Memory B cell (primary cell): ENCODE measurements at regions not wholly inside any gene's neighbourhood (a gene's known extent, or its start where the extent isn't known, plus 50 kb on each side); places are given as distances from the start of the nearest gene placed in this dataset.
"Not testable (repeated sequence)": the region's sequence is repeated elsewhere in the genome, so short reads cannot be mapped to it uniquely, and the experiment has no call there.

Source experiments
- ATAC-seq: fragments of 150-1000 bp; cut with Tn5 transposase; 2 replicates; pipeline ENCODE4 v1.10.0; 2021; ENCODE audit warnings: low read depth, mild to moderate bottlenecking, moderate library complexity
- DNase-seq, 2 donors: peaks; one replicate each; pipeline ENCODE4 v3.0.0; 2022; ENCODE audit warnings: low spot score in 2 of 2
- H3K27ac Mint-ChIP-seq: one replicate; pipeline ENCODE4 v1.8.0; 2022; ENCODE audit warnings: mild to moderate bottlenecking, moderate library complexity, mixed read lengths
- H3K27me3 Mint-ChIP-seq: one replicate; pipeline ENCODE4 v1.8.0; 2022; ENCODE audit warnings: mixed read lengths
- H3K36me3 Mint-ChIP-seq: one replicate; pipeline ENCODE4 v1.8.0; 2022; ENCODE audit warnings: mild to moderate bottlenecking, mixed read lengths
- H3K4me1 Mint-ChIP-seq: one replicate; pipeline ENCODE4 v1.8.0; 2022; ENCODE audit warnings: mixed read lengths
- H3K4me3 Mint-ChIP-seq: one replicate; pipeline ENCODE4 v1.8.0; 2022; ENCODE audit warnings: mild to moderate bottlenecking, moderate library complexity, mixed read lengths
- H3K9me3 Mint-ChIP-seq: one replicate; pipeline ENCODE4 v1.8.0; 2022; ENCODE audit warnings: mixed read lengths

DNA sequence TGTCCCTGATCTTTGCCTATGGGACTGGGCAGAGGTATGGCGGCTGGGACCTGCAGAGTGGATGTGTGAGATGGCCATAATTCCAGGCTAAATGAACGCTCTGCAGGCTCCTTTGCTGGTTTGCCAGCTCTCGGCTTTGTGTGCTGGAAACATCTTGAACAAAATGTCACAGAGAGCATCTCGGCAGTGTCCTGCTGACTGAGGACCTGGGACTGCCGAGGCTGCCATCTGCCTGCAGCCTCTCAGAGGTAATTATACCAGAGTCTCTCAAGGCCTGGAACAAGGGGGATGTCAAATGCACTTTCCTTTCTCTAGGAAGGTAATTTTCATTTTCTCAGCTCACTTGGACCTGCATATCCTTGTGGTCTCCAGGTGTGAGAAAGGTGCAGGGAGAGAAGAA lies 354.2 kb downstream of the PDCD6IP start:
- no peaks in the 10 kb centered on the region for H3K4me1 Mint-ChIP-seq
- H3K4me3 Mint-ChIP-seq, result no peak overlapping the region
- no peak for DNase-seq
- ATAC-seq, result no peak
- H3K27me3 Mint-ChIP-seq, result peaks cover 1% of the 10 kb centered on the region
- no peaks in the 10 kb centered on the region for H3K9me3 Mint-ChIP-seq
- no peaks in the 10 kb centered on the region for H3K36me3 Mint-ChIP-seq
- H3K27ac Mint-ChIP-seq, result no peak overlapping the region

DNA sequence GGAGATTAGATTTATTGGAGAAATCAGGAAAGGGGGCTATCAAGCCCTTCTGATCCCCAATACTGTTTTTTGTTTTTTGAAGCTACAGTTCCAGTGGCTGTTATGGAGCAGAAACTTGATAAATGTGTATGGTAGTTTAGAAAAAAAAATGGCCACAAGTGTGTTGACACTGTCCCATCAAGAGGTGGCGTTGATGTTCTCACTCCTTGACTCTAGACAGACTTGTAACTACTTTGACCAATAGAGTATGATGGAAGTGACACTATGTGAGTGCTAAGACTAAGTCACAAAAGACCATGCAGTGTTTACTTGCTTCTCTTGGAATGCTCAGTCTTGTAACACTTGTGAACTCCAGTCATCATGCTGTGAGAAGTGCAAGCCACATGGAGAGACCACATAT lies 356.7 kb downstream of the PDCD6IP start:
- Mint-ChIP-seq H3K27ac (no peak overlapping the region), H3K9me3 (no peaks in the 10 kb centered on the region), H3K4me3 (no peak overlapping the region), H3K36me3 (no peaks in the 10 kb centered on the region), H3K4me1 (no peaks in the 10 kb centered on the region), H3K27me3 (no peaks in the 10 kb centered on the region)
- DNase-seq (no peak), ATAC-seq (no peak)

DNA sequence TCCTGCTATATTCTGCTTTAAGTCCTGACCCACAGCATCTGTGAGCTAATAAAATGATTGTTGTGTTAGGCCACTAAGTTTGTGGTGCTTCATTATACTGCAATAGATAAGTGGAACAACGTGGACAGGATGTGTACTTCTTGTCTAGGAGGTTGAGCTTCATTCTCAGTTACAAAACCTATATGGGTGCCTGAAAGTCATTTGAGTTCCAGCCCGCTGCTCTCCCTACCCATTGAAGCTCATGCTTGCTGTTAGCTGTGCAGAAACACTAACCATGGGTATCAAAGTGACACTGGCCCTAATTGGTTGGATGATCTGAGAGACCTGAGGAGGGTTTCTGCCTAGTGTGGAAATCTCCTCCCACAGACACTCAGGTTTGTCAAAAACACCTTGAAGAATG lies 357.2 kb downstream of the PDCD6IP start:
- no peak for ATAC-seq
- Mint-ChIP-seq H3K36me3 (no peaks in the 10 kb centered on the region), H3K4me3 (no peak overlapping the region), H3K27me3 (no peaks in the 10 kb centered on the region), H3K27ac (no peak overlapping the region), H3K4me1 (no peaks in the 10 kb centered on the region), H3K9me3 (no peaks in the 10 kb centered on the region)
- DNase-seq, result no peak

DNA sequence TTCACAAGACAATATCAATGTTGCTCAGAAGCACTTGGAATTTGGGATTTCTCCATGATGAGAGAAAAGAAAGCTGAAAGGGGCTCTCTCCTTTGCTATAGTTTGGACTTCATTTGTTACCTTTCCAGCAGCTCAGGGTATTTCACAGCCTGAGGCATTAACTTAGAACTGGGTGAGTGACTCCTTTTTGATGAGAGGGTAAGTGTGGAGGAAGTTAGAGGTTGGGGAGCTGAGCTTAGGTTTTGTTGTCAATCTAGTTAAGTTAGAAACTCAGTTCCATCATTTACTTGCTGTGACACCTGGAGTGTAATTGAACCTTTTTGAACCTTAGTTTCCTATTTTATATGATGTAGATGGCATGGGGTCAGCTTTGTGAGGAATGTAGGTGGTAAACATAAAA lies 359.1 kb downstream of the PDCD6IP start:
- H3K27ac Mint-ChIP-seq, result no peak overlapping the region
- H3K9me3 Mint-ChIP-seq, result no peaks in the 10 kb centered on the region
- DNase-seq (no peak), ATAC-seq (no peak)
- H3K36me3 Mint-ChIP-seq, result no peaks in the 10 kb centered on the region
- H3K27me3 Mint-ChIP-seq, result no peaks in the 10 kb centered on the region
- no peaks in the 10 kb centered on the region for H3K4me1 Mint-ChIP-seq
- H3K4me3 Mint-ChIP-seq, result no peak overlapping the region

DNA sequence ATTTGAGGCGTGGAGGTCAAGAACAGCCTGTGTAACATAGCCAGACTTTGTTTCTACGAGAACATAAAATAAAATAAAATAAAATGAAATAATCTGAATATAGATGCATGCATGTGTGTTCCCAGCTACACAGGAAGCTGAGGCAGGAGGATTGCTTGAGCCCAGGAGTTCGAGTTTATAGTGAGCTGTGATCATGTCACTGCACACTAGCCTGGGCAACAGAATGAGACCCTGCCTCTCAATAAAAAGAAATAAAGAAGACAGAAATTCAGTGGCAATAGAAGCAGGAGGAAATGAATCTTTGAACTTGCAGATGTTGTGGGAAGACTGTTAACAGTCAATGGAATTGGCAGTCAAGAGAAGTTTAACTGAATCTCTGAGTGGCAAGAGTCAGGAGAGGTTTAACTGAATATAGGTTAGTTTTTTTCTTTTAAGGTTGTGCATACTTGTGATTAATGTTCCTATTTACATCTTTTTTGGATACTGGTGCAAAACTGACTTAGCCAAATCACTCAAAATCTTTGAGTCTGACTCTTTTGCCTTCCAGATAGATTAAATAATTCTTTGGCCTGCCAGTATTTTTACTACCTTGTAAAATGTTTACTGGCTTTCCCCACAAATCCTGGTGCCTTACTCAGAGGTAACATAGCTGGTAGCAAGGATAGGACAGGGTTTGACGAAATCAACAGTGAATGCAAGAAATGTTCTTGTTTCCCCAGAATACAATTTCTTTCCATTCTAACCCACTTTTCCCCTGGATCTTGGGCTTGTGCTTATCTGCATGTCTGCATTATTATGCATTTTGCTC lies 361.4 kb downstream of the PDCD6IP start:
- no peak for DNase-seq
- H3K27ac Mint-ChIP-seq, result no peak overlapping the region
- H3K4me3 Mint-ChIP-seq, result no peak overlapping the region
- H3K4me1 Mint-ChIP-seq, result no peaks in the 10 kb centered on the region
- H3K36me3 Mint-ChIP-seq, result no peaks in the 10 kb centered on the region
- H3K27me3 Mint-ChIP-seq, result no peaks in the 10 kb centered on the region
- ATAC-seq, result no peak
- peaks cover 2% of the 10 kb centered on the region for H3K9me3 Mint-ChIP-seq

DNA sequence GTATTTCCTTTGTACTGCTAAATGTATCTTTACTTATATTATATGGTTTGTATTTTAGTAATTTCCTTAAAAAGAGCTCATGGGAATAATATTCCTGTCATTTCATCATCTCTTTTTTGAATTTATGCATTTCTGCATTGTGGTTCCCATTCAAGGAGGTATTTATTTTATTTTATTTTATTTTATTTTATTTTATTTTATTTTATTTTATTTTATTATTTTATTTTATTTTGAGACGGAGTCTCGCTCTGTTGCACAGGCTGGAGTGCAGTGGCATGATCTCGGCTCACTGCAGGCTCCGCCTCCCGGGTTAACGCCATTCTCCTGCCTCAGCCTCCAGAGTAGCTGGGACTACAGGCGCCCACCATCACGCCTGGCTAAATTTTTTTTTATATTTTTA lies 371.2 kb downstream of the PDCD6IP start:
- H3K36me3 Mint-ChIP-seq, H3K4me3 Mint-ChIP-seq, H3K9me3 Mint-ChIP-seq, H3K27me3 Mint-ChIP-seq, ATAC-seq, DNase-seq, H3K27ac Mint-ChIP-seq, H3K4me1 Mint-ChIP-seq: not testable (repeated sequence)

DNA sequence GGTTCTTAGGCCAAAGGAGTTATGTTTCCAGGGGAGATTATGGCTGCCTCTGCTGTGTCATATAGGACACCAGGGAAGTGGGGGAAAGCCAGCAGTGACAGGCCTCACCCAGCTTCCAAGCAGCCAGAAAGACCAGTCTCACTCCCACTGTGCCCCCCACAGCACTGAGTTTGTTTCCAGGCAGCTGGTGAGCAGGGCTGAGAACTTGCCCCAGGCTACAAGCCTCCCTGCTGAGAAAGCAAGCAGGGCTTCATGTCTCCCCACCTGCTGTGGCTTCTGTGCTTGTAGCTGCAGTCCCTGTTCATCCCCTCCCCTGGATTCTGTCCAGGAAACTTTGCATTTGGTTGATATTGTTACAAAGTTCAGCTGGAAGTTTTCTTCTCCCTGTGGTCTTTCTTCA lies 376.3 kb downstream of the PDCD6IP start:
- no peaks in the 10 kb centered on the region for H3K4me1 Mint-ChIP-seq
- peaks cover 5% of the 10 kb centered on the region for H3K9me3 Mint-ChIP-seq
- H3K36me3 Mint-ChIP-seq, result peaks cover 4% of the 10 kb centered on the region
- DNase-seq (no peak), ATAC-seq (no peak)
- no peak overlapping the region for H3K4me3 Mint-ChIP-seq
- peaks cover 8% of the 10 kb centered on the region for H3K27me3 Mint-ChIP-seq
- H3K27ac Mint-ChIP-seq, result no peak overlapping the region

DNA sequence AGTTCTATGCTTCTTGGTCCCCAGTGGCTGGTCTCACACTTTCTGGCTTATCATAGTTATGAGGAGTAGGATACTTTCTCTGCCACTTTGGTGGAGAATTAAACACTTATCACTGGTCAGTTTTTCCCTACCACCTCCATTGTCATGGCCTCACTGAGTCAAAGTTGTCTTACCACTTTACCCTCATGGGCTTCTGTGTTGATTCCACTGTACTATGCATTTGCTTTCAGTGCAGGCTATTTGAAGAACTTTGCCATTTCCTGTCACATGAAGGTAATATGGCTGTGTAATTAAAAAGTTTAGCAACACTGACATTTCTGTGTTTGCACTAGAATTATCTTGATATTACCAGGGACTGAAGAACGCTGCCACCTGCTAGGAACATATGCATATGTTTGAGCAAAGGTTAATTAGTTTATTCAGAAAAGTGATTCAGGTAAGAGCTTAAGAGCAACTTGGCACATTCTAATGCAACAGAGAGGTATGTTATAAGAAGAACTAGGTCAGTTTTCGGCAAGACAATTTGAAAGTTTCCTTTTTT lies 377.3 kb downstream of the PDCD6IP start:
- Mint-ChIP-seq H3K9me3 (peaks cover 5% of the 10 kb centered on the region), H3K36me3 (peaks cover 4% of the 10 kb centered on the region), H3K4me3 (no peak overlapping the region), H3K4me1 (no peaks in the 10 kb centered on the region), H3K27ac (no peak overlapping the region), H3K27me3 (peaks cover 8% of the 10 kb centered on the region)
- ATAC-seq, result no peak
- no peak for DNase-seq

DNA sequence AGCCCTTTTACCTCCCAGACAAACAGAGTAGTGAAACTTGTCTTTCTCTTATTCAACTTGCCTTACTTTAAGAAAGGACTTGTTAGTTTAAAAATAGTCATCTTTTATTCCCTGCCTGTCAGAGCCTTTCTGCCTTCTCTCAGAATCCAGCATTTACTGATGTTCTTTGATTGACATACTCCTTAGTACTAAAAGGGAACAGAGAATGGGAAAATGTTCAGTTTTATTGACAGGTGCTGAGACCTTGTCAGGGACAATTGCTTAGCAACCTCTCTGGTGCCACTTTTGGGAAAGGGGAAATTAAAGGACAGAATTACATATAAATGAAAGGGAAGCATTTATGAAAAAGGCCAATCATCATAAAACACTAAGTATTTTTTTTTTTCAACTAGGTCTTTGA lies 378.3 kb downstream of the PDCD6IP start:
- Mint-ChIP-seq H3K27me3 (peaks cover 8% of the 10 kb centered on the region), H3K9me3 (peaks cover 5% of the 10 kb centered on the region), H3K27ac (no peak overlapping the region), H3K4me3 (no peak overlapping the region), H3K36me3 (peaks cover 4% of the 10 kb centered on the region), H3K4me1 (no peaks in the 10 kb centered on the region)
- DNase-seq, result no peak
- ATAC-seq, result no peak

DNA sequence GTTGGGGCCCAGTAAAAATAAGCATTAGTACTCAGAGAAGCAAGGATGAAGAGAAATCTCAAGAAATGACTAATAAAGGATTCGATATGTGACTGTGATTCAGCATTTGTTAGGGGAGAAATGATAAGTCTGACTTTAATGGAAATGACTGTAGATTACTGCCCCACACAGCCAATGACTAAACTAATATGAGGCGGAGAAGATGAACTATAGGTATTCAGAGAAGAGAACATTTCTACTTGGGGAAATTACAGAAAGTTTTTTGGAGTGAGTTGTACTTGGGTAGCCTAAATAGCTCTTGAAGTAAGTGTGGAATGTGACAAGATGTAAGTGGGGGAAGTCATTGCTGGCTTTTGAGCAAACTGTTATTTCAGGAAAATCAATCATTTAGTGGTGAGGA lies 380.0 kb downstream of the PDCD6IP start:
- H3K4me1 Mint-ChIP-seq, result no peaks in the 10 kb centered on the region
- DNase-seq, result no peak
- no peak for ATAC-seq
- no peak overlapping the region for H3K27ac Mint-ChIP-seq
- no peak overlapping the region for H3K4me3 Mint-ChIP-seq
- H3K27me3 Mint-ChIP-seq, result peaks cover 6% of the 10 kb centered on the region
- H3K9me3 Mint-ChIP-seq, result peaks cover 5% of the 10 kb centered on the region
- peaks cover 4% of the 10 kb centered on the region for H3K36me3 Mint-ChIP-seq

DNA sequence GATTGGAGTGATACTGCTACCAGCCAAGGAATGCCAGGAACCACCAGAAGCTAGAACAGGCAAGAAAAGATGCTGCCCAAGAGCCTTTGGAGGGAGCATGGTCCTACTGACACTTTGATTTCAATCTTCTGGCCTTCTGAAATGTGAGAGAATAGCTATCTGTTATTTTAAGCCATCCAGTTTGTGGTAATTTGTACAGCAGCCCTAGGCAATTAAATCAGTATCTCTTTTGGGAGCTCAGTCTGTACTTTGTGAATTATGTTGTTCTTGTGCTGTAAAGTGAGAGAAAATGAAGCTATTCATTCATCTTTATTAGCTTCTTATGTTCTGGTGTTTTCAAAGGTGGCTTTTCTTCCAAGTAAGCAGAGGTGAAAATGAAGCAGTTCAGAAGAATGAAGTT lies 381.3 kb downstream of the PDCD6IP start:
- H3K27me3 Mint-ChIP-seq, result peaks cover 6% of the 10 kb centered on the region
- H3K36me3 Mint-ChIP-seq, result peaks cover 4% of the 10 kb centered on the region
- peaks cover 3% of the 10 kb centered on the region for H3K4me1 Mint-ChIP-seq
- peaks cover 2% of the 10 kb centered on the region for H3K9me3 Mint-ChIP-seq
- ATAC-seq (no peak), DNase-seq (no peak)
- no peak overlapping the region for H3K4me3 Mint-ChIP-seq
- H3K27ac Mint-ChIP-seq, result no peak overlapping the region

DNA sequence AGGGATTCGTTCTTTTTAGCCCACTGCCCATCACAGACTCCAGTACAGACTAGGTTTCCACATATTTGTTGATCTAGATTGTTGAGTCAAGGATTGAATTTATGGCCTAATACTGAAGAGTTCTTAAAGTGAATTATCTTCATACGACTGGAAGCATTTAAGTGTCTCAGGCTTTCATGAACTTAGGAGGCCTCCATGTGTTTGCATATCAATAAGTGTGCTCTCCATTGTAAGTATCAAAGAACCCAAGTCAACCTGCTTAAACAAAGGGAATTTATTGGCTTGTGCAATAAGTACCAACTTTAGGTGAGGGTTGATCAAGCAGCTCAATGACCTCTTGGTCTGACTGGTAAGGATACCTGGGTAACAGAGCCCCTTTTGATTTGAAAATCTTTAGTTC lies 382.1 kb downstream of the PDCD6IP start:
- Mint-ChIP-seq H3K36me3 (peaks cover 4% of the 10 kb centered on the region), H3K4me1 (peaks cover 11% of the 10 kb centered on the region), H3K9me3 (peaks cover 2% of the 10 kb centered on the region), H3K27me3 (peaks cover 6% of the 10 kb centered on the region), H3K4me3 (no peak overlapping the region), H3K27ac (no peak overlapping the region)
- DNase-seq (no peak), ATAC-seq (no peak)

DNA sequence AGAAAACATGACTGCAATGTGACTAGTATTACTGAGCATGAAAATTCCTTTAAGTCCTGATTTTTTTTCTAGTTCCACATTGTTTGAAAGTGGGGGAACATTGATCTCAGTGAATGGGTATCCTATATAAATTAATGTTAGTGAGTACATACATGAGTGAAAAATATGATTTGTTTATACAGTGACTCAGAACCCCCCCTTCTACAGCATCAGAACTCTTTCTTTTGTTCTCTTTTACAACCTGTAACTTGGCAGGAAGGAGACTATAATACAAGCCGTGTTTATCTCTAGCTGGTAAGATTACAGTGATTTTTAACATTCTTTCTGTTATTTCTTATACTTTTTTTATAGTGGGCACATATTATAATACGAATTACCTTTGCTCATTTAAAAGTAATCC lies 384.7 kb downstream of the PDCD6IP start:
- ATAC-seq (no peak), DNase-seq (no peak)
- Mint-ChIP-seq H3K27ac (no peak overlapping the region), H3K4me1 (peaks cover 13% of the 10 kb centered on the region), H3K9me3 (peaks cover 2% of the 10 kb centered on the region), H3K4me3 (no peak overlapping the region), H3K36me3 (peaks cover 4% of the 10 kb centered on the region), H3K27me3 (peaks cover 4% of the 10 kb centered on the region)

DNA sequence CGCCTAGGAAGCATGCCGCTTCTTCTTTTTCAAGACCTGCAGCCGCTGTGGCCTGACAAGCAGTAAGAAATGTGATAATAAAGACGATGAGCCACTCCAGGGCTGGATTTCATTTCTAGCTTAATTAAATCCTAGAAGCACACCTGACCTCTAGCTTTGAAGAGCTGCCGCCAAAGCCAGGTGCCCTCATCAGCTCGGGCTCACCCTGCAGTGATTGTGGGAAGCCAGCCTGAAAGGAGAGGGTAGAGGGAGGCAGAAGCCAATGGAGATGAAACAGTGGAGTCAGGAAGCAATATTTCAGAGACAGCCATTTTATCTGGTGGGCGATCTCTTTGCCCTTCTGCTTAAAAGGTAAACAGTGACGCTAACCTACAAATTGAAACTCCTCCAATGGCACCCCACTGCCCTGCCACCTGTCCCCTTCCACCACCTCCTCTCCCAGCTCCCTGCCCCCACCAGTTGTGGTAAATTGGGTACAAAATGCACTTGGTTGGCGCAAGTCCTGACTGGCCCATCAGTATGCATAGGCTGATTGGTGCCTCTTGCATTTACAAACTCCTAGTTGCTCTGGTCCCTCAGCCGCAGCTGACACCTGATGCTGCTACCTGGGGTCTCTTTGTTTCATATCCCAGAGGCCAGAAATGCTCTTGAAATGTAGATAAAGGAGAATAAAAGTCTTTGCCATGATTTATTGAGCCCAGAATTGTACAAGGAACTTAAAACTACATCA lies 385.3 kb downstream of the PDCD6IP start:
- H3K27me3 Mint-ChIP-seq, result peaks cover under 1% of the 10 kb centered on the region
- peaks cover under 1% of the 10 kb centered on the region for H3K36me3 Mint-ChIP-seq
- H3K4me1 Mint-ChIP-seq, result peaks cover 13% of the 10 kb centered on the region
- no peak for ATAC-seq
- no peak overlapping the region for H3K4me3 Mint-ChIP-seq
- DNase-seq, result no peak
- no peaks in the 10 kb centered on the region for H3K9me3 Mint-ChIP-seq
- no peak overlapping the region for H3K27ac Mint-ChIP-seq
